ENCODE measurements at regions not wholly inside any gene's neighbourhood (a gene's known extent, or its start where the extent isn't known, plus 50 kb on each side); places are given as distances from the start of the nearest gene placed in this dataset.

GRCh38 chr6:168886964-168887363, 366.7 kb downstream of the THBS2 start:
- TF ChIP-seq TEAD4 (IDR thresholded peaks at IDR 0.05) (no peak), EP300 (IDR thresholded peaks at IDR 0.05; ENCODE audit: borderline replicate concordance) (no peak), RAD21 (IDR thresholded peaks at IDR 0.05; ENCODE audit: low read depth) (no peak), TAF1 (IDR thresholded peaks at IDR 0.05; ENCODE audit: low read depth) (no peak), CEBPB (IDR thresholded peaks at IDR 0.05) (no peak), TCF12 (IDR thresholded peaks at IDR 0.05; ENCODE audit: low read depth) (no peak), MAX (IDR thresholded peaks at IDR 0.05) (no peak), REST (IDR thresholded peaks at IDR 0.05; ENCODE audit: low read depth) (no peak), YY1 (IDR thresholded peaks at IDR 0.05; ENCODE audit: low read depth) (no peak)
